Endothelial cell of umbilical vein (primary cell): ENCODE measurements at regions not wholly inside any gene's neighbourhood (a gene's known extent, or its start where the extent isn't known, plus 50 kb on each side); places are given as distances from the start of the nearest gene placed in this dataset.

Source experiments
- BruUV-seq: library from RNA; stranded (reverse); fragments of 400-500 nt; replicated peaks from 2 replicates; lab custom pipeline; 2021; lab: Mats Ljungman, UMichigan
- CTCF ChIA-PET: fragments of 300-600, 350-600 bp; sonication (Branson Sonifier 250); formaldehyde crosslinking; loops from one replicate; lab custom pipeline; 2021; ENCODE audit warnings: antibody characterized with exemption, inconsistent platforms; lab: Charles Lee
- POLR2A ChIA-PET: fragments of 300-600, 350-600 bp; sonication (Branson Sonifier 250); formaldehyde crosslinking; loops from one replicate; lab custom pipeline; 2021; ENCODE audit warnings: antibody characterized with exemption, inconsistent platforms; lab: Charles Lee
- DNase-seq: peaks from one replicate; pipeline ENCODE4 v3.0.0-alpha.2; 2011; ENCODE audit warnings: low read depth, low spot score
- FAIRE-seq: peaks from 2 replicates; lab custom pipeline; 2011; peaks lifted over from hg19 to GRCh38; lab: Jason Lieb, UNC
- H2AFZ ChIP-seq: 2 replicates; pipeline ENCODE4 v1.6.0; 2012; ENCODE audit warnings: low read depth, low read length, control low read depth, inconsistent platforms
- H3K27ac ChIP-seq: 2 replicates; pipeline ENCODE4 v1.5.1; 2011; ENCODE audit warnings: low read depth, mild to moderate bottlenecking, control low read depth, low read length, moderate library complexity; ENCODE audit not compliant: insufficient read depth
- H3K27me3 ChIP-seq, 2 experiments: 2 replicates each; pipeline versions ENCODE4 v1.6.0 to v1.6.1; 2011; ENCODE audit warnings: low read length in 2 of 2, mixed read lengths in 1 of 2; ENCODE audit not compliant: control insufficient read depth in 2 of 2, insufficient read depth in 2 of 2
- H3K36me3 ChIP-seq, 2 experiments: 2 replicates in 1 of 2; 3 replicates in 1 of 2; pipeline ENCODE4 v1.5.1; 2011; ENCODE audit warnings: low read length in 2 of 2, mild to moderate bottlenecking in 1 of 2, moderate library complexity in 1 of 2; ENCODE audit not compliant: control insufficient read depth in 2 of 2, insufficient read depth in 2 of 2; ENCODE audit errors: extremely low read depth in 1 of 2
- H3K4me1 ChIP-seq: 3 replicates; pipeline ENCODE4 v1.5.1; 2011; ENCODE audit warnings: mild to moderate bottlenecking, low read length; ENCODE audit not compliant: control insufficient read depth, insufficient read depth; ENCODE audit errors: extremely low read depth
- H3K4me2 ChIP-seq: 2 replicates; pipeline ENCODE4 v1.6.1; 2011; ENCODE audit warnings: low read length, control low read depth, mixed read lengths; ENCODE audit not compliant: insufficient read depth
- H3K4me3 ChIP-seq, 3 experiments: fragments of 200-600 bp in 1 of 3; sonication (generic), shearing (Covaris generic) in 1 of 3; replicated peaks in 1 of 3; 2 replicates each; pipeline ENCODE4 v1.5.1; 2011 to 2016; ENCODE audit warnings: control low read depth in 3 of 3, low read length in 3 of 3, mild to moderate bottlenecking in 2 of 3, inconsistent platforms in 1 of 3, low read depth in 1 of 3, moderate library complexity in 1 of 3; ENCODE audit not compliant: insufficient read depth in 1 of 3
- H3K79me2 ChIP-seq: 2 replicates; pipeline ENCODE4 v1.6.0; 2012; ENCODE audit warnings: low read length, inconsistent platforms; ENCODE audit not compliant: control insufficient read depth, insufficient read depth
- H3K9ac ChIP-seq: replicated peaks from 2 replicates; pipeline ENCODE3; 2011; ENCODE audit warnings: low read length, control low read depth; ENCODE audit not compliant: insufficient read depth; ENCODE audit errors: extremely low read depth
- H3K9me1 ChIP-seq: replicated peaks from 3 replicates; pipeline ENCODE4 v1.6.0; 2011; ENCODE audit warnings: mild to moderate bottlenecking, low read length; ENCODE audit not compliant: control insufficient read depth, insufficient read depth; ENCODE audit errors: extremely low read depth
- H3K9me3 ChIP-seq: replicated peaks from 2 replicates; pipeline ENCODE4 v1.5.1; 2012; ENCODE audit warnings: low read length, inconsistent platforms; ENCODE audit not compliant: control insufficient read depth, insufficient read depth
- H4K20me1 ChIP-seq: replicated peaks from 2 replicates; pipeline ENCODE3; 2011; ENCODE audit warnings: mild to moderate bottlenecking, low read length; ENCODE audit not compliant: control insufficient read depth, insufficient read depth; ENCODE audit errors: extremely low read depth
- CTCF ChIP-seq, 2 donors: IDR thresholded peaks; 1 replicate in 1 of 2; 2 replicates in 1 of 2; pipeline ENCODE4 v1.5.1; 2011; ENCODE audit warnings: low read length in 2 of 2, mild to moderate bottlenecking in 2 of 2, moderate library complexity in 2 of 2, control low read depth in 1 of 2, inconsistent platforms in 1 of 2, low read depth in 1 of 2; ENCODE audit not compliant: insufficient read depth in 1 of 2; ENCODE audit errors: extremely low read depth in 1 of 2
- EZH2 ChIP-seq: IDR thresholded peaks from 2 replicates; pipeline ENCODE4 v1.6.1; 2012; ENCODE audit warnings: borderline replicate concordance, low read depth, mild to moderate bottlenecking, moderate library complexity, low read length, inconsistent platforms; ENCODE audit not compliant: severe bottlenecking
- GATA2 ChIP-seq: IDR thresholded peaks from 2 replicates; pipeline ENCODE4 v1.7.0; 2011; ENCODE audit warnings: low read depth, mild to moderate bottlenecking, moderate library complexity, mixed read lengths, low read length; ENCODE audit not compliant: insufficient read length, insufficient read depth
- JUN ChIP-seq: IDR thresholded peaks from 2 replicates; pipeline ENCODE4 v1.6.1; 2011; ENCODE audit warnings: borderline replicate concordance, low read depth; ENCODE audit not compliant: insufficient read length, insufficient read depth
- MAX ChIP-seq: IDR thresholded peaks from 2 replicates; pipeline ENCODE4 v1.6.1; 2011; ENCODE audit not compliant: insufficient read depth, insufficient read length
- MYC ChIP-seq: IDR thresholded peaks from one replicate; pipeline ENCODE4 v1.6.1; 2011; ENCODE audit warnings: mild to moderate bottlenecking, low read depth, low read length
- POLR2AphosphoS5 ChIP-seq: IDR thresholded peaks from 2 replicates; pipeline ENCODE4 v1.6.1; 2012; ENCODE audit warnings: low read depth, mild to moderate bottlenecking, control low read depth, low read length, moderate library complexity; ENCODE audit not compliant: insufficient read depth
- dilution Hi-C: fragments of 300-500 bp; cut with MboI; formaldehyde crosslinking; loops from one replicate; pipeline ENCODE4 v1.15.0; 2019; ENCODE audit warnings: low sequenced_read_pairs; ENCODE audit not compliant: extremely low pct_ligation_motif_present
- intact Hi-C: fragments of 100-400 bp; cut with micrococcal nuclease; formaldehyde crosslinking; loops from one replicate; pipeline ENCODE4 v1.10.0; 2022

GRCh38 chr1:79595931-79596330 lies 589.4 kb upstream of the ADGRL4 start:
- FAIRE-seq (no peak), DNase-seq (no peak)
- TF ChIP-seq CTCF (IDR thresholded peaks at IDR 0.05; ENCODE audit: extremely low read depth in 1 of 2, insufficient read depth in 1 of 2, low read depth in 1 of 2, low read length in 2 of 2) (no peak), POLR2AphosphoS5 (no peak), MYC (no peak), EZH2 (no peak), JUN (no peak), GATA2 (no peak), MAX (no peak)
- Histone ChIP-seq H3K9me3 (no peaks in the 10 kb centered on the region), H3K27ac (no peak overlapping the region), H3K27me3 (no peaks in the 10 kb centered on the region), H3K9me1 (no peaks in the 10 kb centered on the region), H3K4me2 (no peak overlapping the region), H3K36me3 (no peaks in the 10 kb centered on the region), H3K4me3 (no peak overlapping the region), H3K9ac (no peak overlapping the region), H4K20me1 (no peaks in the 10 kb centered on the region), H2AFZ (no peak overlapping the region), H3K79me2 (no peaks in the 10 kb centered on the region), H3K4me1 (no peaks in the 10 kb centered on the region)
- POLR2A ChIA-PET: no interaction called here
- no TSS peak for BruUV-seq
- intact Hi-C loops: no loop called here
- CTCF ChIA-PET: no interaction called here
- dilution Hi-C loops: no loop called here
